Right atrium auricular region (tissue), 2 donors: ENCODE measurements at regions not wholly inside any gene's neighbourhood (a gene's known extent, or its start where the extent isn't known, plus 50 kb on each side); places are given as distances from the start of the nearest gene placed in this dataset.
"Not testable (repeated sequence)": the region's sequence is repeated elsewhere in the genome, so short reads cannot be mapped to it uniquely, and the experiment has no call there.

Experiments used
- DNase-seq: peaks from one replicate; pipeline ENCODE4 v3.0.0-alpha.2; 2019; ENCODE audit warnings: low spot score
- H3K27ac ChIP-seq, 2 donors: fragments of 200-600 bp; sonication (generic); 1 replicate in 1 of 2; 2 replicates in 1 of 2; pipeline ENCODE4 v1.5.1; 2016 to 2019
- H3K27me3 ChIP-seq, 2 donors: fragments of 200-600 bp; sonication (generic); one replicate each; pipeline versions ENCODE4 v1.5.1 to v1.6.0; 2017 to 2019
- H3K36me3 ChIP-seq: fragments of 200-600 bp; sonication (generic); one replicate; pipeline ENCODE4 v1.5.1; 2016
- H3K4me1 ChIP-seq, 2 donors: fragments of 200-600 bp; sonication (generic); one replicate each; pipeline versions ENCODE4 v1.5.1 to v1.6.0; 2017 to 2019
- H3K4me3 ChIP-seq, 2 donors: fragments of 200-600 bp; sonication (generic); 1 replicate in 1 of 2; 2 replicates in 1 of 2; pipeline ENCODE4 v1.5.1; 2017 to 2019; ENCODE audit warnings: mild to moderate bottlenecking in 1 of 2, moderate library complexity in 1 of 2
- H3K9me3 ChIP-seq, 2 donors: fragments of 200-600 bp; sonication (generic); one replicate each; pipeline ENCODE4 v1.5.1; 2019
- TF ChIP-seq, protein P1 (sequence below), 2 donors: fragments of 200-600 bp; sonication (generic); IDR thresholded peaks; one replicate each; pipeline ENCODE4 v1.5.1; 2019; ENCODE audit warnings: antibody characterized with exemption in 2 of 2

DNA sequence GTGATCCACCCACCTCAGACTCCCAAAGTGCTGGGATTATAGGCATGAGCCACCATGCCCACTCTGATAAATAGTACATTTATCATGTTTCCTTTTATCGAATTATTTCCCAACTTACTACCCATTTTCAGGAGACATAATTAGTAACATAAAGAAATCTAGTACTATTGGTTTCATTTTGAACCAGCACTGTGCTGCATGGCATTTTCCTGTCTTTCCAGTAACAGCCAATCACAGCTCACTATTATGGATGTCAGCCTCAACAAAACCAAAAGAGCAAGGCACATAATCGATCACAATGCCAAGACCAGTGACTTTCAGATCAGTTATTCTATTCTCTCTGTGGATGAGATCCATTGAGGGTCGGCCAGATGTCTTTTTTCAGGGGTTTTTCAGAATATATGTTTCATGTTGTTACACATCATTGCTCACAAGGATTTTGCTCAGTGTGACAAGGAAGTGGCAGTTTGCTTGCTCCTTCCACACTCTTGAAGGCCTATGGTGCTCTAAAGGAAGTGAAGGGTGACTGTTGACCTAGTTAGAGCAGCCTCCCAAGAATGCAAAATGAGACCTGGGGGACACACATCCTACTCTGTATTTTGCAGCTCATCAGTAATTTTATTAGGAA is 233.4 kb downstream of the KCNRG start:
- Histone ChIP-seq H3K4me1 (no peaks in the 10 kb centered on the region), H3K9me3 (no peaks in the 10 kb centered on the region), H3K36me3 (no peaks in the 10 kb centered on the region), H3K4me3 (no peak overlapping the region), H3K27ac (no peak overlapping the region), H3K27me3 (no peaks in the 10 kb centered on the region)
- TF ChIP-seq, protein P1, sequence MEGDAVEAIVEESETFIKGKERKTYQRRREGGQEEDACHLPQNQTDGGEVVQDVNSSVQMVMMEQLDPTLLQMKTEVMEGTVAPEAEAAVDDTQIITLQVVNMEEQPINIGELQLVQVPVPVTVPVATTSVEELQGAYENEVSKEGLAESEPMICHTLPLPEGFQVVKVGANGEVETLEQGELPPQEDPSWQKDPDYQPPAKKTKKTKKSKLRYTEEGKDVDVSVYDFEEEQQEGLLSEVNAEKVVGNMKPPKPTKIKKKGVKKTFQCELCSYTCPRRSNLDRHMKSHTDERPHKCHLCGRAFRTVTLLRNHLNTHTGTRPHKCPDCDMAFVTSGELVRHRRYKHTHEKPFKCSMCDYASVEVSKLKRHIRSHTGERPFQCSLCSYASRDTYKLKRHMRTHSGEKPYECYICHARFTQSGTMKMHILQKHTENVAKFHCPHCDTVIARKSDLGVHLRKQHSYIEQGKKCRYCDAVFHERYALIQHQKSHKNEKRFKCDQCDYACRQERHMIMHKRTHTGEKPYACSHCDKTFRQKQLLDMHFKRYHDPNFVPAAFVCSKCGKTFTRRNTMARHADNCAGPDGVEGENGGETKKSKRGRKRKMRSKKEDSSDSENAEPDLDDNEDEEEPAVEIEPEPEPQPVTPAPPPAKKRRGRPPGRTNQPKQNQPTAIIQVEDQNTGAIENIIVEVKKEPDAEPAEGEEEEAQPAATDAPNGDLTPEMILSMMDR (IDR thresholded peaks at IDR 0.05): no peak
- DNase-seq: no peak

DNA sequence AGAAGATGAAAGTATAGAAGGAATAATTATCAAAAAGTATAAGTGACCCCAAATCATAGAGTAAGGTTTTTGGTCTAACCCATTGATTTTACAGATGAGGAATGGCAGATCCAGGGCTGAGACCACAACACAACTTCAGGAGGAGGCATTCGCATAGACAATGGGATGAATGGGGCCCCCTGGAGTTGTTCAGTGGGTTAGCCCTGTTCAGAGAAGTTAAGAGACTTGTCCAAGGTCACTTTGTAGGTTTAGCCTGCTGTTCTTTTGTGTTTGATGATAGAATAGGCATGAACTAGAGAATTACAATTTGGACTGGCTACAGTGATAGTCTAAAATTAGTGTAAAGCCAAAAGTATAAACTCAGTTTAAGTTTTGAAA is 233.9 kb downstream of the KCNRG start:
- Histone ChIP-seq H3K36me3 (no peaks in the 10 kb centered on the region), H3K9me3 (no peaks in the 10 kb centered on the region), H3K27me3 (no peaks in the 10 kb centered on the region), H3K27ac (no peak overlapping the region), H3K4me3 (no peak overlapping the region), H3K4me1 (no peaks in the 10 kb centered on the region)
- TF ChIP-seq, protein P1 (IDR thresholded peaks at IDR 0.05): no peak
- no peak for DNase-seq

DNA sequence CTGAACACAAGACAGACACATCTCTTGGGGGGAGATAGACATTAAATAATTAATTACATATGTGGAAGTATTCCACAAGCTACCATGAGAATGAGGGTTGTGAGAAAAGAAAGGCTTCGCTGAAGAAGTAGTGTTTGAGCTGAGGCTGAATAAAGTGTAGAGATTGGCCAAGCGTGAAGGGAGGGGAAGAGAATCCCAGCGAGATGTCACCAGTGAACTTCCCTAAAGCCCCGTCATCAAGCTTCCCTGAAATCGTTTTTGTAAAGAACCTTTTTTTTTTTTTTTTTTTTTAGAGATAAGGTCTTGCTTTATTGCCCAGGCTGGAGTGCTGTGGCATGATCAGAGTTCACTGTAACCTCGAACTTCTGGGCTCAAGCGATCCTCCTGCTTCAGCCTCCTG is 235.2 kb downstream of the KCNRG start:
- no peak overlapping the region for H3K27ac ChIP-seq
- TF ChIP-seq, protein P1 (IDR thresholded peaks at IDR 0.05): no peak
- no peaks in the 10 kb centered on the region for H3K9me3 ChIP-seq
- no peak for DNase-seq
- no peaks in the 10 kb centered on the region for H3K36me3 ChIP-seq
- no peaks in the 10 kb centered on the region for H3K27me3 ChIP-seq
- no peak overlapping the region for H3K4me3 ChIP-seq
- H3K4me1 ChIP-seq: no peaks in the 10 kb centered on the region

DNA sequence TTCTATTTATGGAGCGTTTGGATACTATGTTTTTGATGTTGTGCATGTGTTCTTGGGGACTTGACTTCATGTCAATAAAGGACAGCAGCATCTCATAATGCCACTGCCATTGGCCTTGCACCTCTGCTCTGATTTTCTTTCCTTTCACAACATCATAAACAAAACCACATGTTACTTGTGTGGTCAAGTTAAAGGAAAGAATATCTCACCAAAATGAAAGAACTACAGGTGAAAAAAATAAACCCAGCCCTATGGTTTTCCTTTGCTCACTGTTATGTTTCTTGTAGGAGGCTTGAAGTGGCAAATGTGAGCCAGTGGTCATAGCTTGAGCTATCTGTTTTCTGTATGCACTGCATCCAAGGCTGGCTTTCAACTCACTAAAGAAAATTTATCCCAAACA is 240.4 kb downstream of the KCNRG start:
- no peaks in the 10 kb centered on the region for H3K4me1 ChIP-seq
- H3K36me3 ChIP-seq: no peaks in the 10 kb centered on the region
- no peaks in the 10 kb centered on the region for H3K27me3 ChIP-seq
- H3K27ac ChIP-seq: no peak overlapping the region
- H3K9me3 ChIP-seq: no peaks in the 10 kb centered on the region
- TF ChIP-seq, protein P1 (IDR thresholded peaks at IDR 0.05): no peak
- no peak for DNase-seq
- H3K4me3 ChIP-seq: no peak overlapping the region

DNA sequence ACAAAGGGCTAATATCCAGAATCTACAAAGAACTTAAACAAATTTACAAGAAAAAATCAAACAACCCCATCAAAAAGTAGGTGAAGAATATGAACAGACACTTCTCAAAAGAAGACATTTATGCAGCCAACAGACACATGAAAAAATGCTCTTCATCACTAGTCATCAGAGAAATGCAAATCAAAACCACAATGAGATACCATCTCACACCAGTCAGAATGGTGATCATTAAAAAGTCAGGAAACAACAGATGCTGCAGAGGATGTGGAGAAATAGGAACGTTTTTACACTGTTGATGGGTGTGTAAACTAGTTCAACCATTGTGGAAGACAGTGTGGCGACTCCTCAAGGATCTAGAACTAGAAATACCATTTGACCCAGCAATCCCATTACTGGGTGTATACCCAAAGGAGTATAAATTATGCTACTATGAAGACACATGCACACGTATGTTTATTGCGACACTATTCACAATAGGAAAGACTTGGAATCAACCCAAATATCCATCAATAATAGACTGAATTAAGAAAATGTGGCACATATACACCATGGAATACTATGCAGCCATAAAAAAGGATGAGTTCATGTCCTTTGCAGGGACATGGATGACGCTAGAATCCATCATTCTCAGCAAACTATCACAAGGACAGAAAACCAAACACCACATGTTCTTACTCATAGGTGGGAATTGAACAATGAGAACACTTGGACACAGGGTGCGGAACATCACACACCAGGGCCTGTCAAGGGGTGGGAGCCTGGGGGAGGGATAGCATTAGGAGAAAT is 241.5 kb downstream of the KCNRG start:
- not testable (repeated sequence) for H3K9me3 ChIP-seq, H3K4me3 ChIP-seq, H3K27me3 ChIP-seq, DNase-seq, H3K36me3 ChIP-seq, H3K27ac ChIP-seq, H3K4me1 ChIP-seq

DNA sequence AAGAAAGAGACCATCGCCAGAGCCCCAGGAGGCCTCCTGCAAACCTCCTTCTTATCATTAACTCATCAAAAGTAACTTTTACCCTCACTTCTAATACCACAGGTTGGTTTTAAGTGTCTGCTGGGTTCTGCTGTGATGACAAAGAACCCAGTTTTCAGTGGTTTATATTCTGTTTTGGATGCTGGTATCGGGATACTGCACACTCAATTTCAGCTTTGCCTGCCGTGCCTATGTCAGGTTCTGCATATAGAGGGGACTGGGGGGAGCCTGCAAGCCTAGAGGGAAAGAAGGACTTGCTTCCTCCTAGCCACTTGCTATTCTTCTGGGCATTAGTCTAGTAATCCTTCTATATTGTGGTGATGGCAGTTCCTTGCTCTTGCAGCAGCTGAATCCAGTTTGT is 242.4 kb downstream of the KCNRG start:
- DNase-seq: no peak
- TF ChIP-seq, protein P1 (IDR thresholded peaks at IDR 0.05): no peak
- H3K9me3 ChIP-seq: no peaks in the 10 kb centered on the region
- H3K36me3 ChIP-seq: no peaks in the 10 kb centered on the region
- H3K4me3 ChIP-seq: no peak overlapping the region
- H3K27me3 ChIP-seq: no peaks in the 10 kb centered on the region
- no peaks in the 10 kb centered on the region for H3K4me1 ChIP-seq
- H3K27ac ChIP-seq: no peak overlapping the region
